NCI-H2107 treated with DMSO at 0.1 percent for 48 hours (cell line): ENCODE measurements at regions not wholly inside any gene's neighbourhood (a gene's known extent, or its start where the extent isn't known, plus 50 kb on each side); places are given as distances from the start of the nearest gene placed in this dataset.

Source experiments
- DNase-seq: peaks from one replicate; lab custom pipeline; 2025; ENCODE audit not compliant: unreplicated experiment; lab: John Stamatoyannopoulos, UW

GRCh38 chr16:5837007-5837670 lies 739.5 kb upstream of the EEF2KMT start:
- no peak for DNase-seq

- no peak for DNase-seq
These were observed 738.3 kb upstream of the EEF2KMT start for GRCh38 chr16:5835876-5836275.

- no peak for DNase-seq
These were observed 728.7 kb upstream of the EEF2KMT start for GRCh38 chr16:5826332-5826731.

GRCh38 chr16:5820472-5820871 lies 722.9 kb upstream of the EEF2KMT start:
- no peak for DNase-seq

- no peak for DNase-seq
These were observed 718.1 kb upstream of the EEF2KMT start for GRCh38 chr16:5815570-5816237.

GRCh38 chr16:5801396-5801795 lies 703.8 kb upstream of the EEF2KMT start:
- no peak for DNase-seq

GRCh38 chr16:5793556-5793955 lies 696.0 kb upstream of the EEF2KMT start:
- DNase-seq, result no peak

GRCh38 chr16:5791011-5791657 lies 693.5 kb upstream of the EEF2KMT start:
- no peak for DNase-seq

- no peak for DNase-seq
These were observed 692.9 kb upstream of the EEF2KMT start for GRCh38 chr16:5790512-5790911.

- no peak for DNase-seq
These were observed 691.4 kb upstream of the EEF2KMT start for GRCh38 chr16:5789033-5789432.

- no peak for DNase-seq
These were observed 683.8 kb upstream of the EEF2KMT start for GRCh38 chr16:5781436-5781835.

GRCh38 chr16:5776876-5777275 lies 679.3 kb upstream of the EEF2KMT start:
- DNase-seq, result no peak

- no peak for DNase-seq
These were observed 678.3 kb upstream of the EEF2KMT start for GRCh38 chr16:5775916-5776315.

GRCh38 chr16:5770118-5770517 lies 672.5 kb upstream of the EEF2KMT start:
- no peak for DNase-seq

- no peak for DNase-seq
These were observed 671.9 kb upstream of the EEF2KMT start for GRCh38 chr16:5769513-5769912.

GRCh38 chr16:5768445-5768844 lies 670.9 kb upstream of the EEF2KMT start:
- no peak for DNase-seq

GRCh38 chr16:5763176-5763575 lies 665.6 kb upstream of the EEF2KMT start:
- no peak for DNase-seq

GRCh38 chr16:5762362-5762761 lies 664.8 kb upstream of the EEF2KMT start:
- DNase-seq, result no peak

GRCh38 chr16:5761592-5761991 lies 664.0 kb upstream of the EEF2KMT start:
- no peak for DNase-seq

- DNase-seq, result no peak
These were observed 660.7 kb upstream of the EEF2KMT start for GRCh38 chr16:5758281-5758680.

- no peak for DNase-seq
These were observed 659.4 kb upstream of the EEF2KMT start for GRCh38 chr16:5756969-5757368.

GRCh38 chr16:5753381-5753780 lies 655.8 kb upstream of the EEF2KMT start:
- DNase-seq, result no peak
